Thoracic aorta (tissue), 2 donors: ENCODE measurements at regions not wholly inside any gene's neighbourhood (a gene's known extent, or its start where the extent isn't known, plus 50 kb on each side); places are given as distances from the start of the nearest gene placed in this dataset.

ENCODE experiments used
- ATAC-seq: fragments of 150-250 bp; one replicate; pipeline ENCODE4 v1.8.0; 2017; ENCODE audit warnings: low read depth; ENCODE audit not compliant: insufficient number of reproducible peaks, low FRiP score
- DNase-seq: peaks from one replicate; pipeline ENCODE4 v3.0.0-alpha.2; 2020; ENCODE audit warnings: low spot score
- H3K27ac ChIP-seq, 2 donors: fragments of 200-600 bp; sonication (generic); 1 replicate in 1 of 2; 2 replicates in 1 of 2; pipeline ENCODE4 v1.5.1; 2016; ENCODE audit warnings: mild to moderate bottlenecking in 2 of 2, moderate library complexity in 2 of 2
- H3K27me3 ChIP-seq: fragments of 200-600 bp; sonication (generic); replicated peaks from 2 replicates; pipeline ENCODE4 v1.6.0; 2016; ENCODE audit warnings: mild to moderate bottlenecking; ENCODE audit not compliant: insufficient read depth
- H3K36me3 ChIP-seq: fragments of 200-600 bp; sonication (generic); one replicate; pipeline ENCODE4 v1.5.1; 2016
- H3K4me1 ChIP-seq, 2 donors: fragments of 200-600 bp; sonication (generic); 1 replicate in 1 of 2; 2 replicates in 1 of 2; pipeline versions ENCODE4 v1.5.1 to v1.6.0; 2016; ENCODE audit warnings: low read depth in 2 of 2, mild to moderate bottlenecking in 1 of 2; ENCODE audit not compliant: control insufficient read depth in 1 of 2
- H3K4me3 ChIP-seq: fragments of 200-600 bp; sonication (generic); 2 replicates; pipeline ENCODE4 v1.5.1; 2016; ENCODE audit warnings: mild to moderate bottlenecking
- H3K9me3 ChIP-seq: fragments of 200-600 bp; sonication (generic); 2 replicates; pipeline ENCODE4 v1.5.1; 2016
- CTCF ChIP-seq: fragments of 200-600 bp; sonication (generic); IDR thresholded peaks from one replicate; pipeline ENCODE4 v1.5.1; 2019; ENCODE audit warnings: antibody characterized with exemption

- Histone ChIP-seq H3K9me3 (no peaks in the 10 kb centered on the region), H3K4me3 (no peak overlapping the region), H3K4me1 (no peaks in the 10 kb centered on the region), H3K36me3 (no peaks in the 10 kb centered on the region), H3K27ac (no peak overlapping the region), H3K27me3 (no peaks in the 10 kb centered on the region)
- DNase-seq = no peak
- no peak for TF ChIP-seq CTCF
- ATAC-seq = no peak
Measured at GRCh38 chr6:132977413-132977812, 163.0 kb downstream of the RPS12 start.

- Histone ChIP-seq H3K4me3 (no peak overlapping the region), H3K36me3 (no peaks in the 10 kb centered on the region), H3K27ac (no peak overlapping the region), H3K27me3 (no peaks in the 10 kb centered on the region), H3K4me1 (no peaks in the 10 kb centered on the region), H3K9me3 (no peaks in the 10 kb centered on the region)
- ATAC-seq (no peak), DNase-seq (no peak)
- TF ChIP-seq CTCF = no peak
Measured at GRCh38 chr6:132978685-132979084, 164.3 kb downstream of the RPS12 start.

- Histone ChIP-seq H3K27ac (no peak overlapping the region), H3K9me3 (no peaks in the 10 kb centered on the region), H3K27me3 (no peaks in the 10 kb centered on the region), H3K4me3 (no peak overlapping the region), H3K4me1 (no peaks in the 10 kb centered on the region), H3K36me3 (no peaks in the 10 kb centered on the region)
- DNase-seq (no peak), ATAC-seq (no peak)
- TF ChIP-seq CTCF = no peak
Measured at GRCh38 chr6:132993738-132994137, 179.4 kb downstream of the RPS12 start.

- H3K36me3 ChIP-seq = no peaks in the 10 kb centered on the region
- no peak overlapping the region for H3K27ac ChIP-seq
- H3K9me3 ChIP-seq = no peaks in the 10 kb centered on the region
- H3K4me3 ChIP-seq = no peak overlapping the region
- H3K4me1 ChIP-seq = no peaks in the 10 kb centered on the region
- no peak for DNase-seq
- no peak for TF ChIP-seq CTCF
- no peaks in the 10 kb centered on the region for H3K27me3 ChIP-seq
- ATAC-seq = no peak
Measured at GRCh38 chr6:132995009-132995408, 180.6 kb downstream of the RPS12 start.

- ATAC-seq (no peak), DNase-seq (no peak)
- Histone ChIP-seq H3K4me1 (no peaks in the 10 kb centered on the region), H3K9me3 (no peaks in the 10 kb centered on the region), H3K27me3 (no peaks in the 10 kb centered on the region), H3K36me3 (no peaks in the 10 kb centered on the region), H3K27ac (no peak overlapping the region), H3K4me3 (no peak overlapping the region)
- no peak for TF ChIP-seq CTCF
Measured at GRCh38 chr6:132995432-132995831, 181.1 kb downstream of the RPS12 start.
